Prostate gland (tissue), 2 donors: ENCODE measurements at regions not wholly inside any gene's neighbourhood (a gene's known extent, or its start where the extent isn't known, plus 50 kb on each side); places are given as distances from the start of the nearest gene placed in this dataset.

Source experiments
- CTCF ChIP-seq, 4 experiments: fragments of 200-600 bp in 2 of 4; fragments of 450-650 bp in 2 of 4; sonication (generic) in 2 of 4; IDR thresholded peaks; 1 replicate in 3 of 4; 2 replicates in 1 of 4; pipeline ENCODE4 v1.5.1; 2016 to 2019; ENCODE audit warnings: antibody characterized with exemption in 4 of 4, mild to moderate bottlenecking in 2 of 4, moderate library complexity in 2 of 4
- POLR2A ChIP-seq: fragments of 450-650 bp; IDR thresholded peaks from one replicate; pipeline ENCODE4 v1.6.1; 2016; ENCODE audit warnings: antibody characterized with exemption, mild to moderate bottlenecking
- POLR2AphosphoS5 ChIP-seq: sonication (generic); formaldehyde crosslinking; IDR thresholded peaks from one replicate; pipeline ENCODE4 v1.6.1; 2017; ENCODE audit warnings: antibody characterized with exemption

GRCh38 chr15:79601405-79602086 is 169.4 kb downstream of the MINAR1 start:
- no peak for TF ChIP-seq CTCF (IDR thresholded peaks at IDR 0.05)
- TF ChIP-seq POLR2A = no peak
- TF ChIP-seq POLR2AphosphoS5 = no peak
